NCI-H510A treated with DMSO at 0.1 percent for 48 hours (cell line): ENCODE measurements at regions not wholly inside any gene's neighbourhood (a gene's known extent, or its start where the extent isn't known, plus 50 kb on each side); places are given as distances from the start of the nearest gene placed in this dataset.

ENCODE experiments used
- DNase-seq: peaks from one replicate; lab custom pipeline; 2025; lab: John Stamatoyannopoulos, UW

DNA sequence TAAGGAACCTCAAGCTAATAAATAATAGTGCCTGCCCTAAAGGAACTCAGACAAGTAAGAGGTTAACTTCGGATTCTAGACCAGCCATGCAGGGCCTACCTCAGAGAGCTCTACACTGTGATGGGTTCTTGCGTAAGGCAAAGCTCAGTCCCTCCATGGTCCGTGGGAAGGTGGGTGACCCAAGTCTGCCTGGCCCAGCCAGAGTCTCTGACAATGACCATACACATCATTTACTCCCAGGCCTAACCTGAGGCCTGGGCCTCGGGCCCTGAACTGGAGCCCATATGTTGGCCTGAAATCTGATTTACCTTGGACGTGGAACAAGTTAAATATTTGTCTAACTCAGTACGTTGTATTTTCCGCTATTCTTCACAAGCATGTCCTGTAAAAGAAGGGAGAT is 55.1 kb downstream of the TMEM174 start:
- no peak for DNase-seq
